Neural cell (in vitro differentiated cells): ENCODE measurements at regions not wholly inside any gene's neighbourhood (a gene's known extent, or its start where the extent isn't known, plus 50 kb on each side); places are given as distances from the start of the nearest gene placed in this dataset.

Experiments
- EP300 ChIP-seq: fragments of 450-650 bp; conservative IDR thresholded peaks from 2 replicates; pipeline ENCODE4 v1.6.1; 2014; ENCODE audit warnings: antibody characterized with exemption, mild to moderate bottlenecking, moderate library complexity; ENCODE audit not compliant: poor library complexity, severe bottlenecking
- EZH2 ChIP-seq: fragments of 200-600, 300-800 bp; shearing (Covaris generic), sonication (generic); IDR thresholded peaks from 2 replicates; pipeline ENCODE4 v1.6.1; 2014; ENCODE audit warnings: antibody characterized with exemption, low read length, borderline replicate concordance, mild to moderate bottlenecking; ENCODE audit not compliant: insufficient read depth, poor library complexity, severe bottlenecking
- MXI1 ChIP-seq: fragments of 450-650 bp; conservative IDR thresholded peaks from 2 replicates; pipeline ENCODE4 v1.6.1; 2014; ENCODE audit warnings: antibody characterized with exemption, mild to moderate bottlenecking; ENCODE audit not compliant: poor library complexity, severe bottlenecking
- POLR2AphosphoS5 ChIP-seq: IDR thresholded peaks from 2 replicates; pipeline ENCODE4 v1.6.1; 2012
- TF ChIP-seq, protein P1 (sequence below): IDR thresholded peaks from 2 replicates; pipeline ENCODE4 v1.6.1; 2012; ENCODE audit warnings: borderline replicate concordance
- TF ChIP-seq, protein P2 (sequence below): fragments of 450-650 bp; IDR thresholded peaks from 2 replicates; pipeline ENCODE4 v1.5.1; 2014; ENCODE audit warnings: antibody characterized with exemption, mild to moderate bottlenecking, moderate library complexity; ENCODE audit not compliant: poor library complexity, severe bottlenecking

DNA sequence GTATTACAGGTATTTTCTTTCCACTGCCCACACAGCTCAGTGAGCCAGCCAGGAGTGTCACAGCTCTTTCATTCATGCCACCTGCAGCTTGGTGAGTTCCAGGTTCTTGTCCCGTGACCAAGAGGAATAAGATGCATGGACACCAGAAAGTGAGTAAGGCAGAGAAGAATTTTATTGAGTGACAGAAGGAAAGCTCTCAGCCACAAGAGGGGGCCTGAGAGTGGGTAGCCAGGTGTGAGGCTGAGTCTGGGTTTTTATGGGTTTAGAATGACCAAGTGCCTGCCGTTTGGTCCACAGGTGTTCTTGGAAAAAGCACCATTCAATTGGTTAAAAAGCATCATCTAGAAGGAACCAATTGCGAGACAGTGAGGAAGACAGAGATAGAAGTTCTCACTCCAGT is 1097.1 kb upstream of the SLC39A10 start:
- TF ChIP-seq, protein P1, sequence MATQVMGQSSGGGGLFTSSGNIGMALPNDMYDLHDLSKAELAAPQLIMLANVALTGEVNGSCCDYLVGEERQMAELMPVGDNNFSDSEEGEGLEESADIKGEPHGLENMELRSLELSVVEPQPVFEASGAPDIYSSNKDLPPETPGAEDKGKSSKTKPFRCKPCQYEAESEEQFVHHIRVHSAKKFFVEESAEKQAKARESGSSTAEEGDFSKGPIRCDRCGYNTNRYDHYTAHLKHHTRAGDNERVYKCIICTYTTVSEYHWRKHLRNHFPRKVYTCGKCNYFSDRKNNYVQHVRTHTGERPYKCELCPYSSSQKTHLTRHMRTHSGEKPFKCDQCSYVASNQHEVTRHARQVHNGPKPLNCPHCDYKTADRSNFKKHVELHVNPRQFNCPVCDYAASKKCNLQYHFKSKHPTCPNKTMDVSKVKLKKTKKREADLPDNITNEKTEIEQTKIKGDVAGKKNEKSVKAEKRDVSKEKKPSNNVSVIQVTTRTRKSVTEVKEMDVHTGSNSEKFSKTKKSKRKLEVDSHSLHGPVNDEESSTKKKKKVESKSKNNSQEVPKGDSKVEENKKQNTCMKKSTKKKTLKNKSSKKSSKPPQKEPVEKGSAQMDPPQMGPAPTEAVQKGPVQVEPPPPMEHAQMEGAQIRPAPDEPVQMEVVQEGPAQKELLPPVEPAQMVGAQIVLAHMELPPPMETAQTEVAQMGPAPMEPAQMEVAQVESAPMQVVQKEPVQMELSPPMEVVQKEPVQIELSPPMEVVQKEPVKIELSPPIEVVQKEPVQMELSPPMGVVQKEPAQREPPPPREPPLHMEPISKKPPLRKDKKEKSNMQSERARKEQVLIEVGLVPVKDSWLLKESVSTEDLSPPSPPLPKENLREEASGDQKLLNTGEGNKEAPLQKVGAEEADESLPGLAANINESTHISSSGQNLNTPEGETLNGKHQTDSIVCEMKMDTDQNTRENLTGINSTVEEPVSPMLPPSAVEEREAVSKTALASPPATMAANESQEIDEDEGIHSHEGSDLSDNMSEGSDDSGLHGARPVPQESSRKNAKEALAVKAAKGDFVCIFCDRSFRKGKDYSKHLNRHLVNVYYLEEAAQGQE, result no peak
- no peak for TF ChIP-seq EZH2
- TF ChIP-seq, protein P2, sequence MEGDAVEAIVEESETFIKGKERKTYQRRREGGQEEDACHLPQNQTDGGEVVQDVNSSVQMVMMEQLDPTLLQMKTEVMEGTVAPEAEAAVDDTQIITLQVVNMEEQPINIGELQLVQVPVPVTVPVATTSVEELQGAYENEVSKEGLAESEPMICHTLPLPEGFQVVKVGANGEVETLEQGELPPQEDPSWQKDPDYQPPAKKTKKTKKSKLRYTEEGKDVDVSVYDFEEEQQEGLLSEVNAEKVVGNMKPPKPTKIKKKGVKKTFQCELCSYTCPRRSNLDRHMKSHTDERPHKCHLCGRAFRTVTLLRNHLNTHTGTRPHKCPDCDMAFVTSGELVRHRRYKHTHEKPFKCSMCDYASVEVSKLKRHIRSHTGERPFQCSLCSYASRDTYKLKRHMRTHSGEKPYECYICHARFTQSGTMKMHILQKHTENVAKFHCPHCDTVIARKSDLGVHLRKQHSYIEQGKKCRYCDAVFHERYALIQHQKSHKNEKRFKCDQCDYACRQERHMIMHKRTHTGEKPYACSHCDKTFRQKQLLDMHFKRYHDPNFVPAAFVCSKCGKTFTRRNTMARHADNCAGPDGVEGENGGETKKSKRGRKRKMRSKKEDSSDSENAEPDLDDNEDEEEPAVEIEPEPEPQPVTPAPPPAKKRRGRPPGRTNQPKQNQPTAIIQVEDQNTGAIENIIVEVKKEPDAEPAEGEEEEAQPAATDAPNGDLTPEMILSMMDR, result no peak
- TF ChIP-seq MXI1, result no peak
- no peak for TF ChIP-seq EP300
- TF ChIP-seq POLR2AphosphoS5, result no peak
